Hypothalamus (tissue), 51 donors: ENCODE measurements at regions not wholly inside any gene's neighbourhood (a gene's known extent, or its start where the extent isn't known, plus 50 kb on each side); places are given as distances from the start of the nearest gene placed in this dataset.
"Not testable (repeated sequence)": the region's sequence is repeated elsewhere in the genome, so short reads cannot be mapped to it uniquely, and the experiment has no call there.

Source experiments
- DNase-seq, 51 donors: peaks; one replicate each; lab custom pipeline; 2025; lab: John Stamatoyannopoulos, UW

DNA sequence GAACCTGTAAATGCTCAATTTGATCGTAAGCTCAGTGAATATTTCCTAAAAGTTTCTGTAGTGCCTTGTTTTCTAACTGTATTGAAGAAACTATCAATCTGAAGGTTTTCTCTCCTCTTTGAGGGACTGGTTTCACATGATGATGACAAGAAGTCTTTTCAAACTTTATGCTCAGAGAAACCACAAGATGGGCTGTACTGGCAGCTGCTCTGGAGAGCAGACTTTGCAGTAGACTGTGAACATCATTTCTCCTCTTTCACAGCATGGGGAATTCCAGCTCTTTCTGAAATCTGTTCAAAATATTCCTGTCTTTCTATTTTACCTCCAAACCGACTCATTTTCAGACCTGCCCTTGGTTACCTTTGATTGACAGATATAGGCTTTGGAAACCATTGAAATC is 194.4 kb downstream of the IZUMO3 start:
- DNase-seq: no peak

- DNase-seq: no peak
Observed at GRCh38 chr9:24342457-24342856, 203.2 kb downstream of the IZUMO3 start.

DNA sequence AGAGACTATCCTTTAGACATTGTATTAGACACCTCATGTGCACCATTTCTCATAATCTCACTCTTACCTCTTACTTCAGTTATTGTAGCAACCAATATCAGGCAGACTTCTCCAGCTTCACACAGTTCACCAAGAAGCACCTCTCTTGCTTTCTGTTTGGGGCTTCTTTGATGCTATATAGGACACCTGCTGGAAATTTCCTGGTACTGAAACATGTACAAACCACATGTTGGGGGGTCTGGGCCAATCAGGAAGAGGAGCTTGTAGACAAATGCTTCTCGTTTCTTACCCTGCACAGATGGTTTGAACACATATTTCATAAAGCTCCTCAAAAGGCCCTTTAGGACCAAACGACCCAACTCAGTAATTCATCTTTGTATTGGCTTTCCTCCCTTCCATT is 212.1 kb downstream of the IZUMO3 start:
- no peak for DNase-seq

DNA sequence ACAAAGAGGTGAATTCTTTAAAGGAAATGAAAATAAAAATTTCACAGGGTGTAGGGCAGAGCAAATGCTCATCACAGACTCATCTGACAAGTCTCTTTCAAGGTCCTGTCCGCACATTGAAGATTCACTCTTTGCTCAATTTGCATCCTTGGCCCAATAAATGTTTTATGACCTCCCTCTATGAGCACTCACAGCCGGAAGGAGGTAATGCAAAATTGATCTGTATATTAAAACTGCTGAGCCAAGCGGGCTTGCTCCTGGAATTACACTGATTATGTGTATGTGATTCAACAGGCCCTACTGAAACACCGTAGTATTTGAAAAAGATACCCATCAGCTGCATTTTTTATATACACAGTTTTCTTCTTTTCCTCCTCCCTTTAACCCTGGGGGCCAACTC is 246.8 kb downstream of the IZUMO3 start:
- DNase-seq: no peak

- DNase-seq: no peak
Observed at GRCh38 chr9:24297931-24298330, 247.8 kb downstream of the IZUMO3 start.

DNA sequence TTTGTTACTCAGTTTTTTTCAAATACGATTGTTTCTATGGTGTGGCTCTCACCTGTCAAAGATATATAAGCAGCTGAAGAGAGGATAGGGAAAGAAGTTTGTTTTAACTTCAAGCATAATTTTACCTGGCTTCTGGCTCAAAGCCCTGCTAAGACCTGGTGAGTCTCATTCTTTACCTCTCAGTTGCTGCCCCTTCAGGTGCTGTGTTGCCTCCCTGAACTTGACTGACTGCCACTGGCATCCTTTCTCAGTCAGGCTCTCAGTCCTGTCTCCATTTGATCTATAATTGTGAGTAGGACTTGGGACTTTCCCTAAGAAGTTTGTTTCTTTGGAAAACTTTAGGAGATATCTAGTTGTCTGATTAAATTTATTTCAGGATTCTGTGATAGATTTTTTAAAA is 249.6 kb downstream of the IZUMO3 start:
- no peak for DNase-seq

DNA sequence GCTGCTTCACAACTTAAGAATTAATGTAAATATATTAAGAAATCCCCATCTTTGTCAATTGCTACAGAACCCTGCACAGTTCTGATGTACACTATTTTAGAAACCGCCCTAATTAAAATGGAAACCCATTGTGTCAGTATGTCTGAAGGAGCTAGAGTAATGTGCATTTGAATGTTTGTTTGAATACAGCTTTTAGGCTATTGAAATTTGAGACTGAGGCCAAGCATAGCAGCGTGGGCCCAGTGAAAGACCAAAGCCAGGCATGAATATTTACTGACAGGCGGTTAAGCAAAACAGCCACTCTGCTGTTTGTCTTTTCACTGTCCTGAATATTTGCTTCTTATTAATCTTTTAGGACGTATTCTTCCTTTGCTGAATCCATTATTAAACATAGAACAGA is 252.3 kb downstream of the IZUMO3 start:
- DNase-seq: no peak

DNA sequence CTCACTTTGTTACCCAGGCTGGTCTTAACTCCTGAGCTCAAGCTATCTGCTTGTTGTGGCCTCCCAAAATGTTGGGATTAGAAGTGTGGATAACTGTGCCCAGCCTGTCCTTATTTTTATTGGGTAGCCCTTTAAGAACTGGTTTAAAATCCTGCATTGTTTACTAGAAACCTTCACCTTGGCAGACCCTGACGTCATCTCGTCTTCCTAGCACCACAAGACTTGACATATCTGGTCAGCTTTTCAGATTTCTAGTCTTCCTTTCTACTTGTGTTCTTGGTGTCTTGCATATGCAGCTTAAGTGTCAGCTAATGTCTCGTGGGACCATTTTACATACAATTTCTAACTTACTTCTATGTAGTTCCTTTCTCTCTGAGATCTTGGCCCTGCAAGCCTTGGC is 258.9 kb downstream of the IZUMO3 start:
- no peak for DNase-seq

- DNase-seq: no peak
Observed at GRCh38 chr9:24258626-24259025, 287.1 kb downstream of the IZUMO3 start.

DNA sequence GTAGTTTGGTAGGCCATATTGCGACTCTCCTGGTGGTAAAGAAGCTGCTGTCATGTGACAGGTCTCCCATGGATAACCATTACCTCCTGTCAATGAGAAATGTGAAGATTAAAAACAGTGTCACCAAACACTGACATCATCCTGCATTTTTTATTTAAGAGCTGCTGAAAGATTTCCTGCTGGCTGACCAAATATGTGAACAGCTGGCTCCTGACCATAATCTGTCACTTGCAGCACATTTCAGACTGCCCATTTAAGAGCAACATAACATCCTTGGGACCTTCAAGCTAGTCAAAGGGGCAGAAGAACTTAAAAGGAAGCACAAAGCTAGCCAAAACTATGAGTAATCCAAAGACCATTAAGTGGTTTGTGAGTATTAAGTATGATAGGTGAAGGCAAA is 288.0 kb downstream of the IZUMO3 start:
- no peak for DNase-seq

GRCh38 chr9:24245988-24246387 is 299.7 kb downstream of the IZUMO3 start:
- DNase-seq: no peak

- no peak for DNase-seq
Observed at GRCh38 chr9:24242576-24242975, 303.1 kb downstream of the IZUMO3 start.

DNA sequence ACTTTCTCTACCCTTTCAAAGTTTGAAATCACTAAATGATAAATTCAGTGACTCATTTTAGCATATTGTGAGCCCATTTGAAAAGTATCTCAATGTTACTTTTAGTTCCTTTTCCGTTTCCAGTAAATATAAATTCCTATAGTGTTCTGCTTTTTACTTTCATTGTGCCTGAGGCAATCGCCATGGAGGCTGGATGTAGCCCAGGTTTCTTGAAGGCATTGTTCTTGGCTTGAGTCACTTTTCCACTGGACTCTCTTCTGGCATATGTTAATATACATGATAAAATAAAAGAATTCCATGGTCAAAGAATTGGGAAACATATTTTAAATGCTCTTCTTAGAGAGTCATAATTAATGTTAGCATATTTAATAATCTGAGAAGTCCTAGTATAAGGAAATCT is 327.0 kb downstream of the IZUMO3 start:
- no peak for DNase-seq

GRCh38 chr9:24210641-24211040 is 335.1 kb downstream of the IZUMO3 start:
- DNase-seq: no peak

GRCh38 chr9:24189986-24190385 is 355.7 kb downstream of the IZUMO3 start:
- DNase-seq: no peak

DNA sequence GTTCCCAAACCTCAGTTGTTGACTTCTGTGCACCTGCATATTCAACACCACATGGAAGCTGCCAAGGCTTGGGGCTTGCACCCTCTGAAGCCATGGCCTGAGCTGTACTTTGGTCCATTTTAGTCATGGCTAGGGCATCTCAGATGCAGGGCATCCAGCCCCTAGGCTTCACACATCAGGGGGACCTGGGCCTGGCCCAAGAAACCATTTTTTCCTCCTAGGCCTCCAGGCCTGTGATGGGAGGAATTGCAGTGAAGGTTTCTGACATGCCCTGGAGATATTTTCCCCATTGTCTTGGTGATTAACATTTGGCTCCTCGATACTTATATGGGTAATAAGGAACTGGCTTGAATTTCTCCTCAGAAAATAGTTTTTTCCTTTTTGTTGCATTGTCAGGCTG is 354.5 kb upstream of the ELAVL2 start:
- DNase-seq: not testable (repeated sequence)

DNA sequence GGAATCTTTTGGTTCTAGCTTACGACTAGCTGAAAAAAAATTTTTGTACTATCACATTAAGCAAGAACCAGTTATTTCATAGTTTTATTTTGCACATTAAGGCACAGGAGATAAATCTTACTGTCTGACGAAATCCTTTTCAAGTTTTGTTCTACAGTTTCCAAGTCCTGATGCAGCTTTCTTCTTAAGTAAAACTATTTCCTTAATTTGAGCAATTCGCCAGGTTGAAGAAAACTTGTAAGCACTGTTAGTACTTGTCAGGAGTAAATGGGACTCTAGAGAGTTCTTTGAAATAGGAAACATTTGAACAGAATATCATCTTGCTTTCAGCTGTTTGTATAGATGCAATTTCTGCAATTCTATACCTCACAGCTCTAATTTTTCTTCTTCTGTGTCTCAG is 318.8 kb upstream of the ELAVL2 start:
- DNase-seq: no peak

DNA sequence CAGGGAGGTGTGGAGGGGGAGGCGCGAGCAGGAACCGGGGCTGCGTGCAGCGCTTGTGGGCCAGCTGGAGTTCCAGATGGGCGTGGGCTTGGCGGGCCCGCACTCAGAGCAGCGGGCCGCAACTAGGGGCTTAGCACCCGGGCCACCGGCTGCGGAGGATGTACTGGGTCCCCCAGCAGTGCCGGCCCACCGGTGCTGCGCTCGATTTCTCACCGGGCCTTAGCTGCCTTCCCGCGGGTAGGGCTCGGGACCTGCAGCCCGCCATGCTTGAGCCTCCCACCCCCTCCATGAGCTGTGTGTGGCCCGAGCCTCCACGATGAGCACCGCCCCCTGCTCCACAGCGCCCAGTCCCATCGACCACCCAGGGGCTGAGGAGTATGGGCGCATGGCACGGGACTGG is 309.0 kb upstream of the ELAVL2 start:
- DNase-seq: not testable (repeated sequence)

GRCh38 chr9:24132244-24132643 is 306.2 kb upstream of the ELAVL2 start:
- DNase-seq: no peak

DNA sequence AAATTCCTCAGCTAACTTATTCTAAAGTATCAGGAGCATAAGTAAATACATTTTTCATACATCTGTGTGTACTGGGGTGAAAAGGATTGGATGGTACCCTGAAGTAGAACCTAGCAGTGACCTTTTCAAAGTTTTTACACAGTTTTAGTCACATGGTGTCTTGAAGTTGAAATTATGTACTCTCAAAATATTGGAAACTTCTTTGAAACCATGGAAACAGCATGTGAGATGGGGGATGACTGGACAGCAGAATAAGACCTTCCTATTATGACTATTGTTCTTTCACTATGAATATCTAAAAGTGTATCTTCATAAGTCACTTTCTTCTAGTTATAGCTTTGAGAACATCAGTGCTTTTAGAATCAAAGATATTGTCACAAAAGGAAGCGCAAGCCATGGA is 301.5 kb upstream of the ELAVL2 start:
- DNase-seq: no peak

GRCh38 chr9:24118190-24118589 is 292.1 kb upstream of the ELAVL2 start:
- no peak for DNase-seq

GRCh38 chr9:24096756-24097155 is 270.7 kb upstream of the ELAVL2 start:
- no peak for DNase-seq

DNA sequence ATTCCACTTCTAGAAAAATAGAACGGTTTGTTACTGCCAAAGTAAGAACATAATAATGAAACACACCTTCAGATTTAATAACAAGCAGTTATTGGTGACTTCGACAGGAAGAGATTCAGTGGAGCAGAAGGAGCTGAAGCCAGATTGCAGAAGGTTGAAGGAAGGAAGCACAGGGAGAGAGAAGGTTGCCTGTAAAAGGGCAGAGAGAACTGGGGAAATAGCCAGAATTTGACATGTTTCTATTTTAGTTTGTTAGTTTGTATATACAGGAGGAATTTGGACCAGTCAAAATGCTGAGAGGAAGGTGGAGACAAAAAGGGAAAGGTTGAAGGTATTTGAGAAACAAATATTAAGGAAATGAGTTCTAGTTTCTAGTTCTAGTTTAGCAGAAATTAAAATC is 269.2 kb upstream of the ELAVL2 start:
- DNase-seq: no peak

DNA sequence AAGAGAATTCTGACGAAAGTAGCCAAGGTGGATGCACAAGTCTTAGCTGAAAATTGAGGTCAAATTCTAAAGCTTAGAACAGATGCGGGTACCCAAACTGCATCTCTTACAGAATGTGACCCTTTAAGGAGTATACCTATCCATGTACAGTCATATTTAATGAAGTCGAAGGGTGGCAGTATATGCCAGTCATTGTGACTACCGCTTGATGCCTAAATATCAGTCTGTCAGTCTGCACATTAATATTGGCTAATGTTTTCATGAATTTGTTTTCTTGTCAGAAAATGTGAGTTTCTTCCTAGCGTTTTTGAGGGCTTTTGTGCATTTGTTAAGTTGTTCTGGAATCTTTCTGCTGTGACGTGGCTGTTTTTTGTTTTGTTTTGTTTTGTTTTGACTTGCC is 264.5 kb upstream of the ELAVL2 start:
- DNase-seq: no peak
